GM23338 (cell line): ENCODE measurements at regions not wholly inside any gene's neighbourhood (a gene's known extent, or its start where the extent isn't known, plus 50 kb on each side); places are given as distances from the start of the nearest gene placed in this dataset.

Experiments
- ATAC-seq: fragments of 200-7000 bp; cut with Tn5 transposase; 3 replicates; pipeline ENCODE4 v1.9.1; 2020
- DNase-seq: peaks from one replicate; pipeline ENCODE4 v3.0.0-alpha.2; 2015; ENCODE audit warnings: low spot score
- H2AFZ ChIP-seq: fragments of 200-600 bp; sonication (generic); 2 replicates; pipeline ENCODE4 v1.8.0; 2016; ENCODE audit warnings: antibody characterized with exemption, mild to moderate bottlenecking, moderate library complexity
- H3F3A ChIP-seq: fragments of 200-600 bp; sonication (generic); replicated peaks from 2 replicates; pipeline ENCODE4 v1.8.0; 2017; ENCODE audit warnings: antibody characterized with exemption, mixed run types, low read depth
- H3K27ac ChIP-seq: fragments of 200-600 bp; sonication (generic); 2 replicates; pipeline ENCODE4 v1.6.1; 2016; ENCODE audit warnings: low read depth
- H3K27me3 ChIP-seq: fragments of 200-600 bp; sonication (generic); 2 replicates; pipeline ENCODE4 v1.8.0; 2016; ENCODE audit warnings: mild to moderate bottlenecking, mixed run types, moderate library complexity; ENCODE audit not compliant: insufficient read depth
- H3K36me3 ChIP-seq: fragments of 200-600 bp; sonication (generic); 2 replicates; pipeline ENCODE4 v1.8.0; 2016; ENCODE audit warnings: mild to moderate bottlenecking; ENCODE audit not compliant: insufficient read depth
- H3K4me1 ChIP-seq: fragments of 200-600 bp; sonication (generic); 2 replicates; pipeline ENCODE4 v1.8.0; 2016; ENCODE audit warnings: mild to moderate bottlenecking, moderate library complexity; ENCODE audit not compliant: insufficient read depth
- H3K4me2 ChIP-seq: fragments of 200-600 bp; sonication (generic); 2 replicates; pipeline ENCODE4 v1.7.1; 2017; ENCODE audit warnings: mixed run types
- H3K4me3 ChIP-seq: fragments of 200-600 bp; sonication (generic); 2 replicates; pipeline ENCODE4 v1.6.1; 2016; ENCODE audit warnings: mixed run types
- H3K79me2 ChIP-seq: fragments of 200-600 bp; sonication (generic); replicated peaks from 2 replicates; pipeline ENCODE4 v1.8.0; 2017; ENCODE audit warnings: mild to moderate bottlenecking; ENCODE audit not compliant: insufficient read depth
- H3K9me2 ChIP-seq: fragments of 200-600 bp; sonication (generic); 2 replicates; pipeline ENCODE4 v1.8.0; 2017; ENCODE audit not compliant: insufficient read depth
- H4K20me1 ChIP-seq: fragments of 200-600 bp; sonication (generic); replicated peaks from 2 replicates; pipeline ENCODE4 v1.8.0; 2017; ENCODE audit warnings: mild to moderate bottlenecking; ENCODE audit not compliant: insufficient read depth
- H3K27ac Mint-ChIP-seq: 2 replicates; pipeline ENCODE4 v1.8.0; 2020; ENCODE audit warnings: inconsistent platforms, mild to moderate bottlenecking, moderate library complexity, mixed read lengths
- H3K27me3 Mint-ChIP-seq: 3 replicates; pipeline ENCODE4 v1.8.0; 2022; ENCODE audit warnings: low read depth, mild to moderate bottlenecking, moderate library complexity, mixed read lengths, inconsistent platforms; ENCODE audit not compliant: insufficient read depth, poor library complexity
- H3K36me3 Mint-ChIP-seq: 3 replicates; pipeline ENCODE4 v1.8.0; 2021; ENCODE audit warnings: low read depth, mild to moderate bottlenecking, inconsistent platforms, moderate library complexity, mixed read lengths
- H3K4me1 Mint-ChIP-seq: 3 replicates; pipeline ENCODE4 v1.8.0; 2020; ENCODE audit warnings: mild to moderate bottlenecking, inconsistent platforms, mixed read lengths
- H3K4me3 Mint-ChIP-seq: 3 replicates; pipeline ENCODE4 v1.8.0; 2021; ENCODE audit warnings: moderate library complexity, mild to moderate bottlenecking, inconsistent platforms, mixed read lengths
- H3K9me3 Mint-ChIP-seq: 3 replicates; pipeline ENCODE4 v1.8.0; 2020; ENCODE audit warnings: moderate library complexity, mild to moderate bottlenecking, inconsistent platforms, mixed read lengths
- EZH2phosphoT487 ChIP-seq: fragments of 200-600 bp; sonication (generic); IDR thresholded peaks from one replicate; pipeline ENCODE4 v1.8.1; 2018; ENCODE audit warnings: antibody characterized with exemption; ENCODE audit not compliant: unreplicated experiment
- POLR2AphosphoS5 ChIP-seq: IDR thresholded peaks from 2 replicates; pipeline ENCODE4 v1.6.1; 2016; ENCODE audit warnings: antibody characterized with exemption, low read depth
- STAT1 ChIP-seq: IDR thresholded peaks from one replicate; pipeline ENCODE4 v1.6.1; 2016; ENCODE audit warnings: antibody characterized with exemption; ENCODE audit not compliant: unreplicated experiment
- ZNF114 ChIP-seq: fragments of 250-450 bp; sonication (Bioruptor Pico); IDR thresholded peaks from 2 replicates; pipeline ENCODE4 v1.5.0; 2020; ENCODE audit warnings: mild to moderate bottlenecking, moderate library complexity
- ZNF331 ChIP-seq: fragments of 250-450 bp; sonication (Bioruptor Pico); IDR thresholded peaks from 2 replicates; pipeline ENCODE4 v1.5.0; 2020; ENCODE audit warnings: low read depth, mild to moderate bottlenecking, moderate library complexity
- ZNF462 ChIP-seq: fragments of 250-450 bp; sonication (Bioruptor Pico); IDR thresholded peaks from 2 replicates; pipeline ENCODE4 v1.5.0; 2020; ENCODE audit warnings: mild to moderate bottlenecking, moderate library complexity
- TF ChIP-seq, protein P1 (sequence below), 2 experiments: fragments of 200-600 bp in 1 of 2; sonication (generic) in 1 of 2; conservative IDR thresholded peaks; 2 replicates each; pipeline versions ENCODE4 v1.5.1 to v1.6.1; 2016 to 2017; ENCODE audit warnings: antibody characterized with exemption in 2 of 2, low read depth in 2 of 2, mild to moderate bottlenecking in 2 of 2, moderate library complexity in 1 of 2
- TF ChIP-seq, protein P2 (sequence below): IDR thresholded peaks from 2 replicates; pipeline ENCODE4 v1.6.1; 2016; ENCODE audit warnings: antibody characterized with exemption

GRCh38 chr19:28558783-28559182, 654.2 kb downstream of the UQCRFS1 start (continued):
- TF ChIP-seq ZNF462 (no peak), POLR2AphosphoS5 (no peak), ZNF331 (CRISPR knock-in tag) (no peak)
- TF ChIP-seq, protein P1, sequence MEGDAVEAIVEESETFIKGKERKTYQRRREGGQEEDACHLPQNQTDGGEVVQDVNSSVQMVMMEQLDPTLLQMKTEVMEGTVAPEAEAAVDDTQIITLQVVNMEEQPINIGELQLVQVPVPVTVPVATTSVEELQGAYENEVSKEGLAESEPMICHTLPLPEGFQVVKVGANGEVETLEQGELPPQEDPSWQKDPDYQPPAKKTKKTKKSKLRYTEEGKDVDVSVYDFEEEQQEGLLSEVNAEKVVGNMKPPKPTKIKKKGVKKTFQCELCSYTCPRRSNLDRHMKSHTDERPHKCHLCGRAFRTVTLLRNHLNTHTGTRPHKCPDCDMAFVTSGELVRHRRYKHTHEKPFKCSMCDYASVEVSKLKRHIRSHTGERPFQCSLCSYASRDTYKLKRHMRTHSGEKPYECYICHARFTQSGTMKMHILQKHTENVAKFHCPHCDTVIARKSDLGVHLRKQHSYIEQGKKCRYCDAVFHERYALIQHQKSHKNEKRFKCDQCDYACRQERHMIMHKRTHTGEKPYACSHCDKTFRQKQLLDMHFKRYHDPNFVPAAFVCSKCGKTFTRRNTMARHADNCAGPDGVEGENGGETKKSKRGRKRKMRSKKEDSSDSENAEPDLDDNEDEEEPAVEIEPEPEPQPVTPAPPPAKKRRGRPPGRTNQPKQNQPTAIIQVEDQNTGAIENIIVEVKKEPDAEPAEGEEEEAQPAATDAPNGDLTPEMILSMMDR (conservative IDR thresholded peaks at IDR 0.05; ENCODE audit: low read depth in 2 of 2), result no peak

DNA sequence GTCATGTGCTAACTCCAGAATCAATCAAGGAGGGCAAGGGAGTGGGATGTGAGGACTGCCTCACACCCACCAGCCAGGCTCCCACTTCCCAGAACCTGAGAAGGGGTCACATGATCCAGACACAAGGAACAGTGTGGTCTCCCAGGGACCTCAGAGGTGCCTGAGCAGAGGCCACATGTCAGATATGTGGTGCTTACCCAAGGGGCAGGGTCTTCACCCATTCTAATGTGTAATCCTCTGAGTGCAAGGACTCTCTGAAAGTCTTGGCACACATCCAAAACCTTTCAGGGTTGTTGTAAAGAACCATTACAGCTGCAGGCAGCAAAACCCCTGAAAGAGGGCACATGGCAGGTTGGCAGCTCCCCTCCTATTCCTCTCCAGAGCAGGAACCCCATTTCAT, 656.6 kb downstream of the UQCRFS1 start:
- H3K27me3 ChIP-seq, result no peaks in the 10 kb centered on the region
- H3K4me2 ChIP-seq, result no peak overlapping the region
- ATAC-seq (no peak), DNase-seq (no peak)
- no peaks in the 10 kb centered on the region for H3K9me3 Mint-ChIP-seq
- no peaks in the 10 kb centered on the region for H3K27me3 Mint-ChIP-seq
- H3K27ac ChIP-seq, result no peak overlapping the region
- no peaks in the 10 kb centered on the region for H4K20me1 ChIP-seq
- no peaks in the 10 kb centered on the region for H3K4me1 ChIP-seq
- no peak overlapping the region for H2AFZ ChIP-seq
- H3F3A ChIP-seq, result no peaks in the 10 kb centered on the region
- H3K9me2 ChIP-seq, result no peaks in the 10 kb centered on the region; the same call in 1 of the 2 replicates
- no peaks in the 10 kb centered on the region for H3K36me3 Mint-ChIP-seq
- no peaks in the 10 kb centered on the region for H3K36me3 ChIP-seq
- no peak overlapping the region for H3K27ac Mint-ChIP-seq
- no peak overlapping the region for H3K4me3 ChIP-seq
- H3K4me1 Mint-ChIP-seq, result no peaks in the 10 kb centered on the region
- no peak overlapping the region for H3K4me3 Mint-ChIP-seq
- no peaks in the 10 kb centered on the region for H3K79me2 ChIP-seq
- TF ChIP-seq ZNF114 (no peak), ZNF462 (no peak), STAT1 (no peak), EZH2phosphoT487 (no peak)
- TF ChIP-seq, protein P2, sequence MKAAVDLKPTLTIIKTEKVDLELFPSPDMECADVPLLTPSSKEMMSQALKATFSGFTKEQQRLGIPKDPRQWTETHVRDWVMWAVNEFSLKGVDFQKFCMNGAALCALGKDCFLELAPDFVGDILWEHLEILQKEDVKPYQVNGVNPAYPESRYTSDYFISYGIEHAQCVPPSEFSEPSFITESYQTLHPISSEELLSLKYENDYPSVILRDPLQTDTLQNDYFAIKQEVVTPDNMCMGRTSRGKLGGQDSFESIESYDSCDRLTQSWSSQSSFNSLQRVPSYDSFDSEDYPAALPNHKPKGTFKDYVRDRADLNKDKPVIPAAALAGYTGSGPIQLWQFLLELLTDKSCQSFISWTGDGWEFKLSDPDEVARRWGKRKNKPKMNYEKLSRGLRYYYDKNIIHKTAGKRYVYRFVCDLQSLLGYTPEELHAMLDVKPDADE, result no peak
